Spleen (tissue), 7 donors: ENCODE measurements at regions not wholly inside any gene's neighbourhood (a gene's known extent, or its start where the extent isn't known, plus 50 kb on each side); places are given as distances from the start of the nearest gene placed in this dataset.

Source experiments
- CTCF ChIP-seq, 11 experiments: fragments of 200-600 bp in 7 of 11; fragments of 450-650 bp in 4 of 11; sonication (generic) in 4 of 11; IDR thresholded peaks in 8 of 11; conservative IDR thresholded peaks in 3 of 11; 1 replicate in 7 of 11; 2 replicates in 4 of 11; pipeline versions ENCODE4 v1.4.0 to v1.8.0; 2016 to 2021; ENCODE audit warnings: antibody characterized with exemption in 11 of 11, inconsistent platforms in 4 of 11, mild to moderate bottlenecking in 1 of 11
- POLR2A ChIP-seq, 3 donors: fragments of 450-650 bp; IDR thresholded peaks; one replicate each; pipeline ENCODE4 v1.5.1; 2017; ENCODE audit warnings: antibody characterized with exemption in 3 of 3, mild to moderate bottlenecking in 1 of 3
- POLR2AphosphoS5 ChIP-seq, 3 donors: sonication (generic); formaldehyde crosslinking; IDR thresholded peaks; one replicate each; pipeline ENCODE4 v1.5.1; 2017; ENCODE audit warnings: antibody characterized with exemption in 3 of 3
- donor health status: DM: no; HTN: no; CAD: no; lungs with moderate emphysema.
- donor health status: DM: no; HTN: no; CAD: no.
- donor health status: DM: no; HTN: no; CAD: no.

GRCh38 chr12:77368379-77368778, 303.0 kb upstream of the E2F7 start:
- TF ChIP-seq CTCF (IDR thresholded peaks at IDR 0.05 in 8 of 11, conservative IDR thresholded peaks at IDR 0.05 in 3 of 11) (no peak), POLR2AphosphoS5 (IDR thresholded peaks at IDR 0.05) (no peak), POLR2A (IDR thresholded peaks at IDR 0.05) (no peak)
